ENCODE measurements at regions not wholly inside any gene's neighbourhood (a gene's known extent, or its start where the extent isn't known, plus 50 kb on each side); places are given as distances from the start of the nearest gene placed in this dataset.

- DNase-seq (ENCODE audit: low read depth) = no peak
These were observed 321.5 kb upstream of the ZNF32 start for GRCh38 chr10:43970018-43970698.

DNA sequence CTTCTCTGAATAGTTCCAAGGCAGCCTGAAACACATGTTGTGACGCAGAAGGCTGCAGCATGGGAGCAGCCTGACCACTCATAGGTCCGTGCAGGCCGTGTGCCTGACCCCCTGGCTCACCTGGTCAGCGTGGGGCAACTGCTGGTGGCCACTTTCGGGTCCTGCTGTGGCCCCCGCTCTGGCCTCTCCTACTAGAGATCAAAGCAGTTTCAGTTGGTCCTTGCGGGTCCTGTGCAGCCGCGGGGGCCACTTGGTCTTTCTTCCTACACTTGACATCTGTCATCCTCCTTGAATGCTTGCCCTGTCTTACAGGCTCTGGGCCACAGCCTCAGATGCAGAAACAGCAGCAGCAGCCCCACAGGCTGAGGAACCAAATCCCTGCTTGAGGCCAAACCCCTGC, 320.8 kb upstream of the ZNF32 start:
- no peak for DNase-seq (ENCODE audit: low read depth)

DNA sequence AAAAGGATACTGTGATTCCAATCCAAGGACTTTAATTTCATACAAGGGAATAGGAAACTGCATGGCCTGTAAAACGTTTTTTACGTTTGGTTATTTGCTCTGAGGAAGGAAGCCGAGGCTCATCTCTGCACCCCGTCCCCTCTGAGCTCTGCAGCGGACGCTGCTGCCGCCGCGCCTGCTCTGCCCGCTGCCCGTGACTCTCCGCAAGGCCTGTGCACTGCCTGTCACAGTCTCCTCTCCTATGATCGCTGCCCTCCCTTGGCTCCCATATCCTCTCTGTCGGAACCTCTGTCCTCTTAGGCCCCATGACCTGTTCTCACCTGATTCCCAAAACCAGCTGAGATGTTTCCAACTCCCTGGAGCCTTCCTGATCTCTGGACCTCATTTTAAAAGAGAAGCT, 320.3 kb upstream of the ZNF32 start:
- no peak for DNase-seq (ENCODE audit: low read depth)

GRCh38 chr10:43968076-43968475, 319.4 kb upstream of the ZNF32 start:
- DNase-seq (ENCODE audit: low read depth) = no peak

DNA sequence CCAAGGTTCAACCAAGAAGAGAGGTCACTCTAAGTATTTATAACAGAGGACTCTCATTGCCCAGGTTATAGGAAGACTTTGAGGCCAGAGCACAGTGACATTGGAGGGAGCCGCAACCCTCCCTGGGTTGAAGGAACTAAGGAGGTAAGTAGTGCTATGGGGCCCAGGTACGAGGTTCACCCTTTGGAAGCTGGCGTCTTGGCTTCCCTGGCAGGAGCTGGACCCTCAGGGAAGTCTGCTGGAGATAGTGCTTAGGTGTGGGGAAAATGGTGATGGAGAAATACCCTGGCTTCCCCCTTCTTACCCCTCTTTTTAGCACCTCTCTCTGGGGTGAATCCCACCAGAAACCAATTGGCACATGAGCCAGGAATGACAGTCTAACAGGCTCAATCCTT, 317.9 kb upstream of the ZNF32 start:
- no peak for DNase-seq (ENCODE audit: low read depth)

DNA sequence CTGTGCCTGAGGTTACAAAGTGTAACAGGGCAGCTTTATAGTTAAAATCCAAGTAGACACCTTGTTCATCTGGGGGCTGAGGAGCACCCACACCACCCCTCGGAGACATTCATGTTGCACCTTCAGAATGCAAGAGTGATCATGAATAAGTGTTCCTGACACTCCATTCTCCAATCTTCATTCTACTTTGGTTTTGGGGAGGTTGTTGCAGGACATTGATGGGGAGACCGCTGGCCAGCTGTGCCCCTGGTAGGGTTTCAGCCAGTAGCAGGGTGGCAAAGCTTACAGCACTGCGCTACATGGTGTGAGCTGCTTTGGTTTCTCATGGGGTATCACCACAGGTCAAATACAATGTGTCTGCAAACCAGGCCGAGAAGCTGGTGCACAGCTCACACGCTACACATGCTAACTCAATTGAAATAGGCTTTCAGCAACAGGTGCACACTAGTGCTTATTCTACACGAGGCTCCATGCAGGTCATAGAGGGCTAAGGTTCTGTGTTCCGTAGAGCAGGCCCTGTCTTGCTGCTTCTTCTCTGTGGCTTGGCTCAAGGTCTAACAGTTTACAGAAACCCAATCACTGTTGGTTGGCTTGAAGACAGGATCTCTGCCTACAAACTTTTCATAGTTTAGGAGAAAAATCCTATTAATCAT, 317.4 kb upstream of the ZNF32 start:
- DNase-seq (ENCODE audit: low read depth) = no peak

DNA sequence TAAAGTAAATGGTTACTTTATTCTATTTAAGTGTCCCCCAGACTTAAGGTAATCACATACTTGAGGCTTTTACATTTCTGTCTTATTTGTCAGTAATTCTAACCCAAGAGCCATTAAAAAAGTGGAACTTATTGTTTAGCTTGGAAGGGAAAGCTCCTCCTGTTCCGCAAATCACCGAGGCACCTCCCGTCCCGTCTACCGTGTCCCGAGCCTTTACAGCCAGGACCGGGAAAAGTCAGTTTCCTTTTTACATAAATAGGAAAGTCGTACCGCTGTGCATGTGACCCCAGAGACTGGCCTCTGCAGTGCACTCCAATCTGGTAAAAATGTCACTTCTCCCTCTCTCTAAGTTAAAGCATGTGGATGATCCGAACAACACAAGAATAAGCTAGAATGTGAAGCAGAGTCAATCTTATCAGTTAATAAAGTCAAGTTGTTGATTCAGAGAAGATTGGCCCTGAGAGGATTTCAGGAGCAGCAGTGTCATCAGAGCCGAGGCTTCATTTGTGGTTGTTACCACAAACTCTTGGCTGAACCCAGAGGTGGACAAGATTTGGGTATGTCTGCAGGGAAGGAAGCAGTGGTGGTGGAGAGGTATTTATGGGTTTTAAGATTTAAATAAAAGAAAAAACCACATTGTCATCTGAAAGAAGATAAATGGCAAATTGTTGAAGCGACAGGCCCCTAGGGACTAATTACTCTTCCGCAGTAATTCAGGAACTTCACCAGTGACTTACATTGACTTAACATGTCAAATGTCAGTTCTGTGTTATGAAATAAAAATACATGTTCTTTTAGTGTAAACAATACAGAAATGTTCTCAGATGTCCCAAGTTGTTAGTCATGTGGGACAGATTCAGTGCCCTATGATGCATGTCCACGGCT, 316.6 kb upstream of the ZNF32 start:
- DNase-seq (ENCODE audit: low read depth) = no peak

- DNase-seq (ENCODE audit: low read depth) = no peak
These were observed 315.8 kb upstream of the ZNF32 start for GRCh38 chr10:43964486-43964885.

DNA sequence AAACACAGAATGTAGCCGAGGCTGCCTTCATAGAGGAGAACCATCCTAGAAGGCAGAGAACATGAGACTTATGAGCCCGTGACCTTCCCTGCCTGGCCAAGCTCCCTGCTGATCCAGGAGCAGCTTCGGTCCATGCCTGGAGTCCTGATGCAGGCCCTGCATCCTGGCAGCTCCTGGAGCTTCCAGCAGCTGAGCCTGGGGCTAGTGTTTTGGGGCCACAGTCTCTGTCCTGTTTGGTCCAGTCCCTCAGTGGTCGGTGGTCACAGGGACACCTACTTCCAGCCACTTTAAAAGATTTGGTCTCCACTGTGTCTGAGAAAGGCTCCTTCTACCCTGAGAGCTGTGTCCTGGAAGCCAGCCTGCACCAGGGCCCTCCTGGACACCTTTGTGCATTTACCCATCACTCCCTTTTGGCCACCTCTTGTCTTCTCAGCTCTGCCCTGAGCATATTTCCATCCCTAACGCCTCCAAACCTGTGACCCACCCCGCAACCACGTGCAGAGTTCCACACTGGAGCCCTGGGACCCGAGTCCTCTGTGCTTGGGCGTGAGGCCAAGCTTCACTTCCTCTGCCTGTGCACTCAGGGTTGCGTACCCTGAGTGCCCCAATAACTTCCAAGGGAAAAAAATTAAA, 315.2 kb upstream of the ZNF32 start:
- no peak for DNase-seq (ENCODE audit: low read depth)

DNA sequence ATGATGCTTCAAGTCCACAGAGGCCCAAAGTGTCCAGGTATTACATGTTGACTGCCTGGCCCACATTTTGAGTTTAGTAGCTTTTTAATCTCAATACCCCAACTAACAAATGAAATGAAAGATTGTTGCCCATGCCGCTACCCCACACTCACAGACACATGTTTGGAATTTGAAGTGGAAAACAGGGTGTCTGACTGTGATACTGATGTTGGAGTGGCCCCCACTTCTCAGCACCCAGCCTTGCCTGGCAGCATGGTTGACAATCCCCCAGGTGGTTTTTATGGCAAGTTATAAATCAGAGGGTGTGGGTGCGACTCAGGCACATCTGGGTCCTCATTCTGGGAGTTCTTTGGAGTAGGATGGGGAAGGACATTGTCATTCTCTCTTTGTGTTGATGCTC, 314.7 kb upstream of the ZNF32 start:
- no peak for DNase-seq (ENCODE audit: low read depth)

GRCh38 chr10:43962346-43963191, 313.9 kb upstream of the ZNF32 start:
- DNase-seq (ENCODE audit: low read depth) = no peak

GRCh38 chr10:43961523-43962345, 313.1 kb upstream of the ZNF32 start:
- DNase-seq (ENCODE audit: low read depth) = no peak

GRCh38 chr10:43960981-43961380, 312.3 kb upstream of the ZNF32 start:
- DNase-seq (ENCODE audit: low read depth) = no peak

DNA sequence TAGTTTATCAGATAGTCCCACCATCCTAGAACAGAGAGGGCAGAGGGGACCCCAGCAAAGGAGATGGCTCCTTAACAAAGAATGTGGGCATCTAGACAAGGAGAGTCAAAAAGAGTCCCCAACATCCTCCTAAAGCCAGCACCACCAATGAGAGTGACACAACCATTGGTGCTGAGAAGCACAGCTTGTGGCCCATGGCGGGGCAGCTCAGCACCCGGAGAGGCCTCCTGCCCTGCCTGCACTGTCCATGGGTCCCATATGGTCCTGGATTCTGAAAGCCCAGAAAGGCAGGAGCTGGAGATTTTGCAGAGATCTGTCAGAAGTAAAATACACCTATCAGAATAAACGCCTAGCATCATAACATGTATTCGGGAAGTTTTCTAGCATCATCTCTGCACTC, 311.8 kb upstream of the ZNF32 start:
- DNase-seq (ENCODE audit: low read depth) = no peak

GRCh38 chr10:43960135-43960415, 311.4 kb upstream of the ZNF32 start:
- no peak for DNase-seq (ENCODE audit: low read depth)

GRCh38 chr10:43959364-43960134, 310.9 kb upstream of the ZNF32 start:
- no peak for DNase-seq (ENCODE audit: low read depth)

DNA sequence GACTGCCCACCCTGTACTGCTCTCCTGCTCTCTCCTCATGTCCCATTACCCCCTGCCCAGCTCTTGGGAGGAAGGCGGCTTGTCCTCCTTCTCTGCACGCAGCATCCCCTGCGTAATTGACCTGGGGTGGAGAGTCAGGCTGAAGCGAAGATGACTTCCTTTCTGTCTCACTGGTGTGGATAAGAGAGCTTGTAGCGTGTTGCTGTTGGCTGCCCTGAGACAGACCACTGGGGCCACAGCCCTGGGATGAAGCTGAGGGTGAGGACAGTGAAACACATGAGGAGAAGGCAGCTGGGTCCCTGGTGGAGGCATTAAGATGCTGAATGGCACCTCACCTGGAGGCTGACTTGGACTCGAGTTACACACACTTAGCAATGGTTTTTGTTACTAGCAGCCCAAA, 310.3 kb upstream of the ZNF32 start:
- DNase-seq (ENCODE audit: low read depth) = no peak

GRCh38 chr10:43958071-43958432, 309.4 kb upstream of the ZNF32 start:
- no peak for DNase-seq (ENCODE audit: low read depth)

DNA sequence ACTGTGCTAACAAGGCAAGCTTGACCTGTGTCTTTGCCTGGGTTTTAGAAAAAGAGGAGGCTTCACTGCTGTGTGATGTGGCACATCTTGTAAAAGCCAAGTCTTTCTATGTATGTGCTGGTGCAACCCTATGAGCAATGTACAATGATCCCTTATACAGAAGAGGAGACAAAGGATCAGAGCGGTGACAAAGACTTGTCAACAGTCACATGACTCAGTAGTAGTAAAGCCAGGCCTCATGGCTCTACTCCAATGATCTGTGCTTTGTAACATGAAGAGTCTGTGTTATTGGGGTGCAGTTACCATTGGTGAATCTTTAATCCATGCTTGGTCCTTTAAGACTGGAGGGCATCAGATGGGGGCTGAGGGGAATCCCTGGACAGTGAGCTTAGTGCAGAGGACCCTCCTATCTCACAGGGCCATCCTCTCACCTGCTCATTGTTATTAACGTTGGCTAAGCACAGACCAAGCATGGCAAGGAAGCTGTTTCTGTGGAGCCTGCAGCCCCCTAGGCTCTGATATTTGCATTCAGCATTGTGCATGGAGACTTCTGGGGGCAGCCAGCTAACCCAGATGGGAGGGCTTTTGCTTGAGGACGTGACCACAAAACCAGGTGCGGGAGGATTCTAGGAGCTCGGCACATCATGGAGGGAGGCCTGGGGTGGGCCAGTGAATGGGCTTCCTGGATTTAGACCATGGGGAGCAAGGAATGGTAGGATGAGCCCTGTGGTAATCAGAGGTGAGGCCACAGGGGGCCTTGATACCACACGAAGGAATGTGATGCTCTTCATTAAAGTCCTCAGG, 308.8 kb upstream of the ZNF32 start:
- DNase-seq (ENCODE audit: low read depth) = no peak

Measured in HS-5 (cell line).